H9 (cell line): ENCODE measurements at regions not wholly inside any gene's neighbourhood (a gene's known extent, or its start where the extent isn't known, plus 50 kb on each side); places are given as distances from the start of the nearest gene placed in this dataset.
A peak's percentile ranks its signal among the peaks of the same experiment; 100 is the strongest.

Experiments
- DNase-seq: peaks from one replicate; pipeline ENCODE4 v3.0.0-alpha.2; 2017
- H2AFZ ChIP-seq: one replicate; pipeline ENCODE4 v1.6.1; 2013; ENCODE audit warnings: mild to moderate bottlenecking, low read length, control low read depth, moderate library complexity
- H2AK5ac ChIP-seq: 2 replicates; pipeline ENCODE4 v1.6.1; 2013; ENCODE audit warnings: low read length, control low read depth, mixed read lengths; ENCODE audit not compliant: insufficient read length
- H2BK120ac ChIP-seq: one replicate; pipeline ENCODE4 v1.6.1; 2013; ENCODE audit warnings: low read depth, mild to moderate bottlenecking, low read length, control low read depth, inconsistent platforms; ENCODE audit not compliant: poor library complexity, severe bottlenecking
- H2BK12ac ChIP-seq: 2 replicates; pipeline ENCODE4 v1.6.1; 2013; ENCODE audit warnings: low read length, control low read depth, mixed read lengths, low read depth; ENCODE audit not compliant: insufficient read length
- H2BK15ac ChIP-seq: 2 replicates; pipeline ENCODE4 v1.6.1; 2013; ENCODE audit warnings: low read depth, low read length, control low read depth
- H2BK20ac ChIP-seq: one replicate; pipeline ENCODE4 v1.6.1; 2013; ENCODE audit warnings: low read depth, mild to moderate bottlenecking, low read length, control low read depth, inconsistent platforms; ENCODE audit not compliant: poor library complexity, severe bottlenecking
- H2BK5ac ChIP-seq: 2 replicates; pipeline ENCODE4 v1.6.1; 2013; ENCODE audit warnings: low read length, control low read depth, mixed read lengths; ENCODE audit not compliant: insufficient read length
- H3K14ac ChIP-seq: 2 replicates; pipeline ENCODE4 v1.6.1; 2013; ENCODE audit warnings: low read length, control low read depth; ENCODE audit not compliant: insufficient read depth
- H3K18ac ChIP-seq: 2 replicates; pipeline ENCODE4 v1.6.1; 2013; ENCODE audit warnings: low read depth, mild to moderate bottlenecking, mixed read lengths, low read length, control low read depth; ENCODE audit not compliant: insufficient read length
- H3K23ac ChIP-seq: 2 replicates; pipeline ENCODE4 v1.6.1; 2013; ENCODE audit warnings: low read length, control low read depth, mixed read lengths, low read depth; ENCODE audit not compliant: insufficient read length
- H3K23me2 ChIP-seq: 2 replicates; pipeline ENCODE4 v1.6.1; 2013; ENCODE audit warnings: low read depth, mild to moderate bottlenecking, mixed read lengths, low read length, control low read depth; ENCODE audit not compliant: insufficient read length, poor library complexity, severe bottlenecking
- H3K27ac ChIP-seq: 2 replicates; pipeline ENCODE4 v1.5.1; 2013; ENCODE audit warnings: low read length, control low read depth, mixed read lengths, low read depth; ENCODE audit not compliant: insufficient read length
- H3K27me3 ChIP-seq: 2 replicates; pipeline ENCODE4 v1.6.1; 2013; ENCODE audit warnings: low read length, control low read depth, inconsistent platforms; ENCODE audit not compliant: insufficient read depth
- H3K4ac ChIP-seq: 2 replicates; pipeline ENCODE4 v1.6.1; 2013; ENCODE audit warnings: low read depth, mild to moderate bottlenecking, control low read depth, inconsistent platforms, low read length, moderate library complexity
- H3K4me1 ChIP-seq: 2 replicates; pipeline ENCODE4 v1.6.1; 2013; ENCODE audit warnings: low read length, control low read depth, inconsistent platforms; ENCODE audit not compliant: insufficient read depth
- H3K4me2 ChIP-seq: 2 replicates; pipeline ENCODE4 v1.6.1; 2013; ENCODE audit warnings: low read length, control low read depth, mixed read lengths; ENCODE audit not compliant: insufficient read length, insufficient read depth
- H3K56ac ChIP-seq: 2 replicates; pipeline ENCODE4 v1.6.1; 2013; ENCODE audit warnings: low read depth, mild to moderate bottlenecking, mixed read lengths, low read length, control low read depth; ENCODE audit not compliant: insufficient read length
- H3K79me1 ChIP-seq: 2 replicates; pipeline ENCODE4 v1.6.1; 2013; ENCODE audit warnings: low read depth, mild to moderate bottlenecking, moderate library complexity, low read length, control low read depth, inconsistent platforms; ENCODE audit not compliant: insufficient read depth, poor library complexity, severe bottlenecking
- H3K79me2 ChIP-seq: 2 replicates; pipeline ENCODE4 v1.6.1; 2013; ENCODE audit warnings: low read length, control low read depth, inconsistent platforms; ENCODE audit not compliant: insufficient read depth
- H3K9ac ChIP-seq: 2 replicates; pipeline ENCODE4 v1.6.1; 2013; ENCODE audit warnings: low read length, control low read depth, mixed read lengths; ENCODE audit not compliant: insufficient read length; ENCODE audit errors: extremely low read depth
- H3K9me3 ChIP-seq: one replicate; pipeline ENCODE4 v1.6.1; 2013; ENCODE audit warnings: low read depth, low read length, inconsistent platforms; ENCODE audit not compliant: control insufficient read depth
- H3T11ph ChIP-seq: one replicate; pipeline ENCODE4 v1.6.1; 2013; ENCODE audit warnings: mild to moderate bottlenecking, low read length, control low read depth, inconsistent platforms
- H4K20me1 ChIP-seq: one replicate; pipeline ENCODE4 v1.6.1; 2013; ENCODE audit not compliant: control insufficient read depth, insufficient read length, insufficient read depth
- H4K5ac ChIP-seq: 2 replicates; pipeline ENCODE4 v1.6.1; 2013; ENCODE audit warnings: low read depth, mild to moderate bottlenecking, mixed read lengths, low read length, control low read depth; ENCODE audit not compliant: insufficient read length
- H4K8ac ChIP-seq: replicated peaks from 2 replicates; pipeline ENCODE4 v1.6.1; 2013; ENCODE audit warnings: low read length, control low read depth, mixed read lengths, low read depth; ENCODE audit not compliant: insufficient read length
- H4K91ac ChIP-seq: 2 replicates; pipeline ENCODE4 v1.6.1; 2013; ENCODE audit warnings: low read depth, mild to moderate bottlenecking, moderate library complexity, mixed read lengths, low read length, control low read depth; ENCODE audit not compliant: insufficient read length
- H3K27ac Mint-ChIP-seq, 3 experiments: 2 replicates in 2 of 3; 3 replicates in 1 of 3; pipeline ENCODE4 v1.8.0; 2020 to 2021; ENCODE audit warnings: mixed read lengths in 3 of 3, mild to moderate bottlenecking in 1 of 3, moderate library complexity in 1 of 3
- H3K27me3 Mint-ChIP-seq: 2 replicates; pipeline ENCODE4 v1.8.0; 2021; ENCODE audit warnings: low read depth, mild to moderate bottlenecking, moderate library complexity, mixed read lengths
- H3K36me3 Mint-ChIP-seq, 3 experiments: 2 replicates in 2 of 3; 3 replicates in 1 of 3; pipeline ENCODE4 v1.8.0; 2020 to 2021; ENCODE audit warnings: low read depth in 3 of 3, mixed read lengths in 3 of 3; ENCODE audit not compliant: insufficient read depth in 1 of 3
- H3K4me1 Mint-ChIP-seq, 2 experiments: 2 replicates each; pipeline ENCODE4 v1.8.0; 2020; ENCODE audit warnings: mixed read lengths in 2 of 2
- H3K4me3 Mint-ChIP-seq, 2 experiments: 2 replicates in 1 of 2; 3 replicates in 1 of 2; pipeline ENCODE4 v1.8.0; 2020 to 2021; ENCODE audit warnings: mild to moderate bottlenecking in 2 of 2, mixed read lengths in 2 of 2, moderate library complexity in 1 of 2
- H3K9me3 Mint-ChIP-seq, 2 experiments: 2 replicates in 1 of 2; 3 replicates in 1 of 2; pipeline ENCODE4 v1.8.0; 2020; ENCODE audit warnings: mild to moderate bottlenecking in 2 of 2, mixed read lengths in 2 of 2, moderate library complexity in 1 of 2
- WGBS: extraction: QIAGEN DNeasy Blood & Tissue Kit; methylation state at CpG from one replicate; pipeline ENCODE4 v1.1.7; 2013; ENCODE audit warnings: missing lambda C conversion rate, low lambda C conversion rate, mixed read lengths; ENCODE audit not compliant: insufficient read length; ENCODE audit errors: extremely low coverage; 5-methylcytosine and 5-hydroxymethylcytosine counted together
- TF ChIP-seq, protein P1 (sequence below): fragments of 200-600 bp; sonication (generic); conservative IDR thresholded peaks from 3 replicates; pipeline ENCODE4 v1.8.0; 2021; ENCODE audit warnings: antibody characterized with exemption, mild to moderate bottlenecking

DNA sequence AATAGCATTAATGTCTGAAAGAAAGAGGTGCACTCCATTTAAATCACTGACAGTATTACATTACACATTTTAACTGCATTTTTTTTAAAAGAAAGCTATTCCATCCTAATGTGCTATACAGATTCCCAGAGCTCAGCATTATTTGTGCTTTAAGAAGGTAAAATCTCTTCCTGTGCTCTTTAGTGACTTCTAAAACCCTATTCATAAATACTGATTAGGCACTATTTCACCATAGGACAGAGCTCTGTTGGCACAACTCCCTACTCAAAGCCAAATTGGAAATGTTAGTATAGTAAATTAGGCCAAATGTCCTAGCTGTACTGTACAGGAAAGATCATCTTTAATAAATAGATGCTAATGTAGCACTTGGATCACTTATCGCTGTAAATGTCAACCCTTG lies 262.5 kb downstream of the TUSC1 start:
- Histone ChIP-seq H3K4me2 (no peak overlapping the region), H4K91ac (no peak overlapping the region)
- H3K9me3 Mint-ChIP-seq = no peaks in the 10 kb centered on the region

More for the DNA sequence above, 262.5 kb downstream of the TUSC1 start:
- no peak overlapping the region for H3K56ac ChIP-seq
- no peak overlapping the region for H2BK5ac ChIP-seq
- H3T11ph ChIP-seq = no peak overlapping the region
- no peaks in the 10 kb centered on the region; the same call in 1 of the 2 replicates for H3K4me1 ChIP-seq
- Mint-ChIP-seq H3K4me3 (no peak overlapping the region), H3K27me3 (no peaks in the 10 kb centered on the region), H3K4me1 (peaks cover 31 to 40% of the 10 kb centered on the region in 2 experiments), H3K36me3 (no peaks in the 10 kb centered on the region; a peak in 1 of 7 replicates), H3K27ac (peak overlapping the region in 1 of 3 experiments; percentile 41; a peak in 1 of 7 replicates)
- H3K4ac ChIP-seq = no peak overlapping the region
- H3K18ac ChIP-seq = no peak overlapping the region
- no peak overlapping the region for H2AFZ ChIP-seq
- H2BK12ac ChIP-seq = no peak overlapping the region
- H3K27ac ChIP-seq = no peak overlapping the region
- H3K23ac ChIP-seq = no peak overlapping the region
- TF ChIP-seq, protein P1, sequence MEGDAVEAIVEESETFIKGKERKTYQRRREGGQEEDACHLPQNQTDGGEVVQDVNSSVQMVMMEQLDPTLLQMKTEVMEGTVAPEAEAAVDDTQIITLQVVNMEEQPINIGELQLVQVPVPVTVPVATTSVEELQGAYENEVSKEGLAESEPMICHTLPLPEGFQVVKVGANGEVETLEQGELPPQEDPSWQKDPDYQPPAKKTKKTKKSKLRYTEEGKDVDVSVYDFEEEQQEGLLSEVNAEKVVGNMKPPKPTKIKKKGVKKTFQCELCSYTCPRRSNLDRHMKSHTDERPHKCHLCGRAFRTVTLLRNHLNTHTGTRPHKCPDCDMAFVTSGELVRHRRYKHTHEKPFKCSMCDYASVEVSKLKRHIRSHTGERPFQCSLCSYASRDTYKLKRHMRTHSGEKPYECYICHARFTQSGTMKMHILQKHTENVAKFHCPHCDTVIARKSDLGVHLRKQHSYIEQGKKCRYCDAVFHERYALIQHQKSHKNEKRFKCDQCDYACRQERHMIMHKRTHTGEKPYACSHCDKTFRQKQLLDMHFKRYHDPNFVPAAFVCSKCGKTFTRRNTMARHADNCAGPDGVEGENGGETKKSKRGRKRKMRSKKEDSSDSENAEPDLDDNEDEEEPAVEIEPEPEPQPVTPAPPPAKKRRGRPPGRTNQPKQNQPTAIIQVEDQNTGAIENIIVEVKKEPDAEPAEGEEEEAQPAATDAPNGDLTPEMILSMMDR = no peak
- H3K79me1 ChIP-seq = no peaks in the 10 kb centered on the region
- no peaks in the 10 kb centered on the region for H3K27me3 ChIP-seq
- no peak overlapping the region for H3K14ac ChIP-seq
- WGBS = no CpG with 5 or more reads among the region's 1 CpG
- no peaks in the 10 kb centered on the region for H3K79me2 ChIP-seq
- H4K20me1 ChIP-seq = no peaks in the 10 kb centered on the region
- no peaks in the 10 kb centered on the region for H3K23me2 ChIP-seq
- H2BK120ac ChIP-seq = no peak overlapping the region
- no peak overlapping the region for H4K5ac ChIP-seq
- H2BK15ac ChIP-seq = no peak overlapping the region
- no peak overlapping the region for H4K8ac ChIP-seq
- DNase-seq = no peak
- no peak overlapping the region for H2BK20ac ChIP-seq
- H3K9ac ChIP-seq = no peak overlapping the region
- no peak overlapping the region for H2AK5ac ChIP-seq
- H3K9me3 ChIP-seq = no peaks in the 10 kb centered on the region
